HCT116 (cell line): ENCODE measurements at regions not wholly inside any gene's neighbourhood (a gene's known extent, or its start where the extent isn't known, plus 50 kb on each side); places are given as distances from the start of the nearest gene placed in this dataset.

Source experiments
- CEBPB ChIP-seq: IDR thresholded peaks from 2 replicates; pipeline ENCODE4 v1.6.1; 2012; ENCODE audit warnings: low read depth
- EZH2 ChIP-seq: fragments of 200-600 bp; sonication (generic); IDR thresholded peaks from 2 replicates; pipeline ENCODE4 v1.6.1; 2017; ENCODE audit warnings: antibody characterized with exemption, mixed run types
- FOSL1 ChIP-seq: IDR thresholded peaks from 2 replicates; pipeline ENCODE4 v1.6.1; 2012; ENCODE audit warnings: low read depth
- POLR2A ChIP-seq: IDR thresholded peaks from 2 replicates; pipeline ENCODE4 v1.7.0; 2011; ENCODE audit warnings: borderline replicate concordance; ENCODE audit not compliant: insufficient read depth, insufficient read length; ENCODE audit errors: extremely low read depth
- POLR2AphosphoS5 ChIP-seq: IDR thresholded peaks from 2 replicates; pipeline ENCODE4 v1.6.1; 2011; ENCODE audit warnings: mild to moderate bottlenecking, low read depth, low read length, moderate library complexity
- REST ChIP-seq: IDR thresholded peaks from 2 replicates; pipeline ENCODE4 v1.6.1; 2012; ENCODE audit warnings: low read depth
- SP1 ChIP-seq: IDR thresholded peaks from 2 replicates; pipeline ENCODE4 v1.6.1; 2012; ENCODE audit warnings: low read depth
- TCF7L2 ChIP-seq: IDR thresholded peaks from 2 replicates; pipeline ENCODE4 v1.7.0; 2011; ENCODE audit warnings: borderline replicate concordance, inconsistent platforms; ENCODE audit not compliant: insufficient read depth, insufficient read length; ENCODE audit errors: extremely low read depth
- ZFX ChIP-seq: fragments of 450-650 bp; IDR thresholded peaks from 2 replicates; pipeline ENCODE4 v1.6.1; 2017
- ZNF274 ChIP-seq: fragments of 200-500 bp; sonication (Bioruptor generic); IDR thresholded peaks from 2 replicates; pipeline ENCODE4 v1.6.1; 2014; ENCODE audit warnings: mild to moderate bottlenecking, low read depth, low read length, inconsistent platforms
- TF ChIP-seq, protein P1 (sequence below), 3 experiments: fragments of 200-600 bp in 1 of 3; sonication (generic) in 1 of 3; IDR thresholded peaks in 2 of 3; conservative IDR thresholded peaks in 1 of 3; 2 replicates each; pipeline ENCODE4 v1.5.1; 2012 to 2017; ENCODE audit warnings: low read depth in 2 of 3, low read length in 2 of 3, antibody characterized with exemption in 1 of 3, borderline replicate concordance in 1 of 3, control low read depth in 1 of 3, mild to moderate bottlenecking in 1 of 3, mixed read lengths in 1 of 3, mixed run types in 1 of 3, moderate library complexity in 1 of 3; ENCODE audit not compliant: insufficient read depth in 1 of 3

DNA sequence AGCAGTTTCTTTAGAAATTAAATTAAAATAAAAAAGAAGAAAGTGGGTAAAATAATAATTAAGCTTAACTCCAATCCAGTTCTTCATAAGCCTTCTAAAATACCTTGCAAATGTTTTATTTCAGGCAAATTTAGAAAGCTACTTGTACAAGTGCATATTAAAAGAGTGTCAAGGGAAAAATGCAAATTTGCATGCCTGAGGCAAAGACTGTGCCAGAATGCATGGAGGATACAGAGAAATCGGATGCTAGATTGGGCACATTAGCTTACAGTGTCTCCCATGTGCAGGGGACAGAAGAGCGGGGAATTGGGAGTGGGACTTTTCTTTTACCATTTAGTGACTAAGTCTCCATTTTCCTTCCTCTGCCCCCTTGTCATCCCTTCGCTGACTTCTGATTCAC lies 173.0 kb upstream of the NWD2 start:
- TF ChIP-seq, protein P1, sequence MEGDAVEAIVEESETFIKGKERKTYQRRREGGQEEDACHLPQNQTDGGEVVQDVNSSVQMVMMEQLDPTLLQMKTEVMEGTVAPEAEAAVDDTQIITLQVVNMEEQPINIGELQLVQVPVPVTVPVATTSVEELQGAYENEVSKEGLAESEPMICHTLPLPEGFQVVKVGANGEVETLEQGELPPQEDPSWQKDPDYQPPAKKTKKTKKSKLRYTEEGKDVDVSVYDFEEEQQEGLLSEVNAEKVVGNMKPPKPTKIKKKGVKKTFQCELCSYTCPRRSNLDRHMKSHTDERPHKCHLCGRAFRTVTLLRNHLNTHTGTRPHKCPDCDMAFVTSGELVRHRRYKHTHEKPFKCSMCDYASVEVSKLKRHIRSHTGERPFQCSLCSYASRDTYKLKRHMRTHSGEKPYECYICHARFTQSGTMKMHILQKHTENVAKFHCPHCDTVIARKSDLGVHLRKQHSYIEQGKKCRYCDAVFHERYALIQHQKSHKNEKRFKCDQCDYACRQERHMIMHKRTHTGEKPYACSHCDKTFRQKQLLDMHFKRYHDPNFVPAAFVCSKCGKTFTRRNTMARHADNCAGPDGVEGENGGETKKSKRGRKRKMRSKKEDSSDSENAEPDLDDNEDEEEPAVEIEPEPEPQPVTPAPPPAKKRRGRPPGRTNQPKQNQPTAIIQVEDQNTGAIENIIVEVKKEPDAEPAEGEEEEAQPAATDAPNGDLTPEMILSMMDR (IDR thresholded peaks at IDR 0.05 in 2 of 3, conservative IDR thresholded peaks at IDR 0.05 in 1 of 3; ENCODE audit: borderline replicate concordance in 1 of 3, insufficient read depth in 1 of 3, low read depth in 2 of 3, low read length in 2 of 3) = no peak
- no peak for TF ChIP-seq ZNF274
- no peak for TF ChIP-seq CEBPB
- TF ChIP-seq POLR2A = no peak
- no peak for TF ChIP-seq SP1
- no peak for TF ChIP-seq FOSL1
- TF ChIP-seq POLR2AphosphoS5 = no peak
- no peak for TF ChIP-seq REST
- no peak for TF ChIP-seq ZFX
- no peak for TF ChIP-seq EZH2
- no peak for TF ChIP-seq TCF7L2
